DND-41 (cell line): ENCODE measurements at regions not wholly inside any gene's neighbourhood (a gene's known extent, or its start where the extent isn't known, plus 50 kb on each side); places are given as distances from the start of the nearest gene placed in this dataset.

Experiments used
- ATAC-seq: fragments of 200-7000 bp; cut with Tn5 transposase; 3 replicates; pipeline ENCODE4 v1.9.1; 2021; ENCODE audit warnings: low read depth; ENCODE audit not compliant: insufficient read depth
- DNase-seq: peaks from one replicate; pipeline ENCODE4 v3.0.0-alpha.2; 2020
- H2AFZ ChIP-seq: 2 replicates; pipeline ENCODE4 v1.6.0; 2012; ENCODE audit warnings: low read depth, low read length
- H3K27ac ChIP-seq: 2 replicates; pipeline ENCODE4 v1.5.1; 2012; ENCODE audit warnings: low read length, inconsistent platforms
- H3K27me3 ChIP-seq: fragments of 200-600 bp; sonication (generic); 2 replicates; pipeline ENCODE4 v1.6.0; 2012; ENCODE audit warnings: low read length, mild to moderate bottlenecking, inconsistent platforms; ENCODE audit not compliant: insufficient read depth, poor library complexity
- H3K36me3 ChIP-seq: 2 replicates; pipeline ENCODE4 v1.5.1; 2012; ENCODE audit warnings: low read length, inconsistent platforms; ENCODE audit not compliant: insufficient read depth
- H3K4me1 ChIP-seq: 2 replicates; pipeline ENCODE4 v1.5.1; 2012; ENCODE audit warnings: mild to moderate bottlenecking, low read length; ENCODE audit not compliant: insufficient read depth
- H3K4me2 ChIP-seq: 2 replicates; pipeline ENCODE4 v1.6.0; 2012; ENCODE audit warnings: mild to moderate bottlenecking, moderate library complexity, low read length, inconsistent platforms; ENCODE audit not compliant: insufficient read depth
- H3K4me3 ChIP-seq, 2 experiments: fragments of 200-600 bp in 1 of 2; shearing (Covaris generic) in 1 of 2; 2 replicates each; pipeline ENCODE4 v1.5.1; 2012 to 2016; ENCODE audit warnings: inconsistent platforms in 2 of 2, low read length in 2 of 2, mild to moderate bottlenecking in 2 of 2, low read depth in 1 of 2, moderate library complexity in 1 of 2
- H3K79me2 ChIP-seq: 2 replicates; pipeline ENCODE4 v1.6.0; 2012; ENCODE audit warnings: low read length, inconsistent platforms; ENCODE audit not compliant: insufficient read depth
- H3K9ac ChIP-seq: 2 replicates; pipeline ENCODE4 v1.6.0; 2012; ENCODE audit warnings: low read depth, mild to moderate bottlenecking, inconsistent platforms, low read length, moderate library complexity
- H3K9me3 ChIP-seq: 2 replicates; pipeline ENCODE4 v1.5.1; 2012; ENCODE audit warnings: low read length, moderate library complexity, mild to moderate bottlenecking, inconsistent platforms; ENCODE audit not compliant: insufficient read depth, severe bottlenecking
- H4K20me1 ChIP-seq: 2 replicates; pipeline ENCODE4 v1.6.0; 2012; ENCODE audit warnings: low read length; ENCODE audit not compliant: insufficient read depth
- EZH2 ChIP-seq: IDR thresholded peaks from 3 replicates; pipeline ENCODE4 v1.6.1; 2012; ENCODE audit warnings: borderline replicate concordance, low read depth, mild to moderate bottlenecking, moderate library complexity, low read length, inconsistent platforms; ENCODE audit not compliant: severe bottlenecking
- TF ChIP-seq, protein P1 (sequence below): IDR thresholded peaks from 2 replicates; pipeline ENCODE4 v1.5.1; 2012; ENCODE audit warnings: borderline replicate concordance, low read length, moderate library complexity, mild to moderate bottlenecking; ENCODE audit not compliant: poor library complexity, severe bottlenecking; ENCODE audit errors: extremely low read depth

DNA sequence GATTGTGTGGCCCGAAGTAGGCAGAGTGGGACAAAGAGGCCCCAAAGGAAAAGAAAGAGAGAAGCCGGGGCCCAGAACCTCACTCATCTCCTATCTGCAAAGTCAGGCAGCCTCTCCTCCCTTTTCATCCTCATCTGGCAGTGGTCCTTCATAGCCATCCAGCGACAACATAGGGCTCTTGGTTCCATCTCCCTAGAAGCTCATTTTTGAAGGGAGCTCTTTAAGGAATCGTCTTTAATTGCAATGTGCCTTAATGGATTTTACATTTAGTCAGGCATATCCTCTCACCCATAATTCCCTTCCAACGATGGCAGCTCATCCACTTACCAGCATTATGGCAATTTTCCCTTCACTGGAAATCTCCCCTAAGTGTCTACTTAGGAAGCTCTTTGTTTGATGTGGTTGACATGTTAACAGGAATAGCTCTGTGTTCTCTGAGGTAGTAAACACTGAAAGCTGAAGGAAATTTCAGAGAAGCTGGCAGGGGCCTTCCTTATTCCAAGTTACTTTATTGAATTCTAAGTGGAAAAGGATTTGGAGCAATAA lies 780.6 kb downstream of the TSN start:
- no peak overlapping the region for H3K9ac ChIP-seq
- no peaks in the 10 kb centered on the region for H3K27me3 ChIP-seq
- no peak overlapping the region for H3K27ac ChIP-seq
- H3K79me2 ChIP-seq, result no peaks in the 10 kb centered on the region
- no peak overlapping the region for H2AFZ ChIP-seq
- H3K4me2 ChIP-seq, result no peak overlapping the region
- ATAC-seq, result no peak
- H3K36me3 ChIP-seq, result no peaks in the 10 kb centered on the region
- no peak for DNase-seq
- H4K20me1 ChIP-seq, result no peaks in the 10 kb centered on the region
- no peak for TF ChIP-seq EZH2
- TF ChIP-seq, protein P1, sequence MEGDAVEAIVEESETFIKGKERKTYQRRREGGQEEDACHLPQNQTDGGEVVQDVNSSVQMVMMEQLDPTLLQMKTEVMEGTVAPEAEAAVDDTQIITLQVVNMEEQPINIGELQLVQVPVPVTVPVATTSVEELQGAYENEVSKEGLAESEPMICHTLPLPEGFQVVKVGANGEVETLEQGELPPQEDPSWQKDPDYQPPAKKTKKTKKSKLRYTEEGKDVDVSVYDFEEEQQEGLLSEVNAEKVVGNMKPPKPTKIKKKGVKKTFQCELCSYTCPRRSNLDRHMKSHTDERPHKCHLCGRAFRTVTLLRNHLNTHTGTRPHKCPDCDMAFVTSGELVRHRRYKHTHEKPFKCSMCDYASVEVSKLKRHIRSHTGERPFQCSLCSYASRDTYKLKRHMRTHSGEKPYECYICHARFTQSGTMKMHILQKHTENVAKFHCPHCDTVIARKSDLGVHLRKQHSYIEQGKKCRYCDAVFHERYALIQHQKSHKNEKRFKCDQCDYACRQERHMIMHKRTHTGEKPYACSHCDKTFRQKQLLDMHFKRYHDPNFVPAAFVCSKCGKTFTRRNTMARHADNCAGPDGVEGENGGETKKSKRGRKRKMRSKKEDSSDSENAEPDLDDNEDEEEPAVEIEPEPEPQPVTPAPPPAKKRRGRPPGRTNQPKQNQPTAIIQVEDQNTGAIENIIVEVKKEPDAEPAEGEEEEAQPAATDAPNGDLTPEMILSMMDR, result no peak
- no peaks in the 10 kb centered on the region for H3K9me3 ChIP-seq
- H3K4me1 ChIP-seq, result no peaks in the 10 kb centered on the region
- no peak overlapping the region for H3K4me3 ChIP-seq

DNA sequence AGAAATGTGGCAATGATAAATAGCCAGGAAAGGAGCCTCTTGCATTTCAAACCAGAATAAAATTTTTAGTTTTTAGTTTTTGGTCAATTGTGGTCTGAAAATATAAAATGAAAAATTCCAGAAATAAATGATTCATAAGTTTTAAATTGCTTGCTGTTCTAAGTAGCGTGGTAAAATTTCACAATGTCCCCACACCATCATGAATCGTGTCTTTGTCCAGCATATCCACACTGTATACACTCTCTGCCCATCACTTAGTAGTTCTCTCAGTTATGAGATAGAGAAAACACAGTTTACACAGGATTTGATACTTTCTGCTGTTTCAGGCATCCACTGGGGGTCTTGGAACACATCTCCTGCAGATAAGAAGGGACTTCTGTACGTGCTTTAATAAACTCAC lies 783.9 kb downstream of the TSN start:
- H2AFZ ChIP-seq, result no peak overlapping the region
- DNase-seq (no peak), ATAC-seq (no peak)
- no peak overlapping the region for H3K4me2 ChIP-seq
- no peaks in the 10 kb centered on the region for H3K9me3 ChIP-seq
- TF ChIP-seq EZH2, result no peak
- TF ChIP-seq, protein P1, result no peak
- no peaks in the 10 kb centered on the region for H3K27me3 ChIP-seq
- no peak overlapping the region for H3K4me3 ChIP-seq
- H4K20me1 ChIP-seq, result no peaks in the 10 kb centered on the region
- H3K79me2 ChIP-seq, result no peaks in the 10 kb centered on the region
- no peak overlapping the region for H3K9ac ChIP-seq
- no peaks in the 10 kb centered on the region for H3K36me3 ChIP-seq
- no peaks in the 10 kb centered on the region for H3K4me1 ChIP-seq
- no peak overlapping the region for H3K27ac ChIP-seq

DNA sequence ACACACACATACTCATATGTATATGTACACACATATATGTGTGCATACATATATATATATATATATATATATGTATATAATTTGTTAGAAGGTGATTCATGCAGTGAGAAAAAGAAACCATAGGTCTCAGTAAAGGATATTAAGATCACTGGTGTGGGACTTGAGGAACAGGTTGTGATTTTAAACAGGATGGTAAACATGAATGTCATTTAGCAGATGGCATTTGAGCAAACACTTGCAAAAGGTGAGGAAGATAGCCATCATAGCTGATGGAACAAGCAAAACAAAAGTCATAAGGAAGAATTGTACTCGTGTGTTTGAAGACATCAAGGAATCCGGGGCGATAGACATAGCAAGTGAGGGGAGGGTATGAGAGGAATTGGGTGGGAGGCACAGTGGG lies 784.5 kb downstream of the TSN start:
- Histone ChIP-seq H3K79me2 (no peaks in the 10 kb centered on the region), H3K4me1 (no peaks in the 10 kb centered on the region), H3K4me3 (no peak overlapping the region), H3K9ac (no peak overlapping the region), H2AFZ (no peak overlapping the region), H3K27me3 (no peaks in the 10 kb centered on the region), H3K4me2 (no peak overlapping the region), H4K20me1 (no peaks in the 10 kb centered on the region), H3K9me3 (no peaks in the 10 kb centered on the region), H3K27ac (no peak overlapping the region), H3K36me3 (no peaks in the 10 kb centered on the region)
- ATAC-seq, result no peak
- no peak for TF ChIP-seq EZH2
- TF ChIP-seq, protein P1, result no peak
- DNase-seq, result no peak

DNA sequence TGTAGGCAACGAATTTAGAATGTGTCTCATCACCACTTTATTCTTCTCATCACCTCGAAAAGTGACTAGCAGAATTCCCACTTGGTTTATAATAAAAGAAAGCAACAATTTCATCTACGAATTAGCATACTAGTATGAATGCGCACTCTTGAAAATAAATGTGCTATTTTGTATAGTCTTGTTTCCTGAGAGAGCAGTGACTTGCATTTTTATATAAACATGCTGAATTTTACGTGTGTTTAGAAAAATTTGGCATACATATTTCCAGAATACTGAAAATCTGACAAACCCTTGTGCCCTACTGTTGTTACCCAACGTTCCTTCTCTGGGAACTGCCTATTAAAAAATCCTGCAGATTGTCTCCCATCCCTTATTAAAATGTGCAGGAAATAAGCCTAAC lies 786.8 kb downstream of the TSN start:
- no peak overlapping the region for H3K4me3 ChIP-seq
- H3K79me2 ChIP-seq, result no peaks in the 10 kb centered on the region
- H3K36me3 ChIP-seq, result no peaks in the 10 kb centered on the region
- H2AFZ ChIP-seq, result no peak overlapping the region
- no peaks in the 10 kb centered on the region for H3K9me3 ChIP-seq
- ATAC-seq, result no peak
- DNase-seq, result no peak
- no peak overlapping the region for H3K4me2 ChIP-seq
- TF ChIP-seq EZH2, result no peak
- TF ChIP-seq, protein P1, result no peak
- H3K9ac ChIP-seq, result no peak overlapping the region
- no peaks in the 10 kb centered on the region for H3K4me1 ChIP-seq
- H4K20me1 ChIP-seq, result no peaks in the 10 kb centered on the region
- H3K27me3 ChIP-seq, result no peaks in the 10 kb centered on the region
- H3K27ac ChIP-seq, result no peak overlapping the region
